ENCODE measurements at regions not wholly inside any gene's neighbourhood (a gene's known extent, or its start where the extent isn't known, plus 50 kb on each side); places are given as distances from the start of the nearest gene placed in this dataset.

DNA sequence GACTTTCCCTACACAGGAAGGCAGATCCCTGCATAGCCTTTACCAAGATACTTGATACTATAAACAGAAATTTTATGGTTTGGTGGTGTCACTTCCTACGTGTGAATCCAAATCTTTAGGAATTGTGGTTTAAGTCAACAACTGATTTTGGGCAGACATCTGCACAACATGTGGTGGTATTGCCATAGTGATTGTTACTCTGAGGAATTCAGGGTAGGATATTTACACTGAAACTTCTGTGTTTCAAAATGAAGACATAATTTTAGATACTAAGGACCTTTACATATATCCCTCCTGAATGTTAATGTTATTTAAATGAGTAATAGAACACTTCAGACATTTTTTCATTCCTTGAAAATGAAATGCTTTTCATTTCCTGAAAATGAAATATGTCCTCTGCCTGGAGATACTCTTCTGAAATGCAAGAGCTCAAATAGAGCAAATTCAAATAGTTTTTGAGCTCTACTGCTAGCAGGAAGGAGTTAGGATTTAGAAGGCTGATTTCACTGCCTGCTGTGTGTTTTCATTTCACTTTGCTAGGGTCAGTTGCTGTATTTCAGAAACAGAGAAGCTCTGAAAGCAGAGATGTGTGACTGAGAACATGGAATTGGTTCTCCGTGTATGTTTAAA lies 77.2 kb downstream of the MDH1 start:
- no peak for DNase-seq (ENCODE audit: low read depth)
- no peak overlapping the region for H3K4me3 ChIP-seq (ENCODE audit: low read depth, low read length)
- TF ChIP-seq, protein P1, sequence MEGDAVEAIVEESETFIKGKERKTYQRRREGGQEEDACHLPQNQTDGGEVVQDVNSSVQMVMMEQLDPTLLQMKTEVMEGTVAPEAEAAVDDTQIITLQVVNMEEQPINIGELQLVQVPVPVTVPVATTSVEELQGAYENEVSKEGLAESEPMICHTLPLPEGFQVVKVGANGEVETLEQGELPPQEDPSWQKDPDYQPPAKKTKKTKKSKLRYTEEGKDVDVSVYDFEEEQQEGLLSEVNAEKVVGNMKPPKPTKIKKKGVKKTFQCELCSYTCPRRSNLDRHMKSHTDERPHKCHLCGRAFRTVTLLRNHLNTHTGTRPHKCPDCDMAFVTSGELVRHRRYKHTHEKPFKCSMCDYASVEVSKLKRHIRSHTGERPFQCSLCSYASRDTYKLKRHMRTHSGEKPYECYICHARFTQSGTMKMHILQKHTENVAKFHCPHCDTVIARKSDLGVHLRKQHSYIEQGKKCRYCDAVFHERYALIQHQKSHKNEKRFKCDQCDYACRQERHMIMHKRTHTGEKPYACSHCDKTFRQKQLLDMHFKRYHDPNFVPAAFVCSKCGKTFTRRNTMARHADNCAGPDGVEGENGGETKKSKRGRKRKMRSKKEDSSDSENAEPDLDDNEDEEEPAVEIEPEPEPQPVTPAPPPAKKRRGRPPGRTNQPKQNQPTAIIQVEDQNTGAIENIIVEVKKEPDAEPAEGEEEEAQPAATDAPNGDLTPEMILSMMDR (IDR thresholded peaks at IDR 0.05; ENCODE audit: insufficient read depth, low read depth, low read length, missing control alignments): no peak

DNA sequence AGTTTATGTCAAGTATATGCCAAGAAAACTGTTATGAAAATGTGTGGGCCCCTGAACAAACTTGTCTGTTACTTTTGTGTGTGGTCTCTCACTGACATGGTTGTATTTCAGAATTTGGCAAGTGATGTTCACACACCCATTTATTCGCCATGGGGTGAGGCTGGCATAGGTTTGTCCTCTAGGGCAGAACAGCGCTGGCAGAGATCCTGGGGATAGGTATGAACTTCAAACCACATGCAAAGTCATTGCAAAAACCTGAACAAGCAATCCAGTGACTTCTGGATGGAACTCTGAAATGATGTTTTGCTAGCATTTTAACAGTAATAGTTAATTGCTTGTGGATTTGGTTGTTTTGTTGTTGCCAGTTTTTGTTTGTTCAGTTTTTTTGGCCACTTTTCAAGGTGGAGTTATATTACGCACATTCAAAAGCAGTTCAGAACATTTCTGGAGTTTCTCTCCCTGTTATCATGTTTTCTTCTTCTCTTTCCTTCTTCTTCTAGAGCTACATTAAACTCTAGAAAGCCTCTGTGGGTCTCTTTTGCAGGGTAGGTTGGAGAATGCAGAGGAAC lies 78.5 kb downstream of the MDH1 start:
- TF ChIP-seq, protein P1 (IDR thresholded peaks at IDR 0.05; ENCODE audit: insufficient read depth, low read depth, low read length, missing control alignments): no peak
- no peak overlapping the region for H3K4me3 ChIP-seq (ENCODE audit: low read depth, low read length)
- no peak for DNase-seq (ENCODE audit: low read depth)

DNA sequence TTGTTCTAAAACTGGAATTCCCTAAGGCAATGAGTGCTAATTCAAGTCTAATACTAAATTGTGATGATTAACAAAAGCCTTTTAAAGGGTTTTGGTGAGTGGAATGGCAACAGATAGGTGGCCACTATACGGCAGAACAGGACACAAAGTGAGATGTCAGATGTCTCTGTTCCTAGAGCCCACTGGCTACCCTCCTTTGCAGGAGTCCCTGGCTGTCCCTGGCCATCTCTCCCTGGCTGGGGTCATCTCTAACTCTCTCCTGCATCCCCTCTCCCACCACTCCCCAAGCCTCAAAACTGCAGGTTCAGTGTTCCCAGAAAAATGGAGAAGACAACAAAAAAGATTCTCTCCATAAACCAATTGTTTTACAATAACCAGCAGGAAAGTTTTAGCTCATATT lies 79.2 kb downstream of the MDH1 start:
- H3K4me3 ChIP-seq (ENCODE audit: low read depth, low read length): no peak overlapping the region
- TF ChIP-seq, protein P1 (IDR thresholded peaks at IDR 0.05; ENCODE audit: insufficient read depth, low read depth, low read length, missing control alignments): no peak
- DNase-seq (ENCODE audit: low read depth): no peak

DNA sequence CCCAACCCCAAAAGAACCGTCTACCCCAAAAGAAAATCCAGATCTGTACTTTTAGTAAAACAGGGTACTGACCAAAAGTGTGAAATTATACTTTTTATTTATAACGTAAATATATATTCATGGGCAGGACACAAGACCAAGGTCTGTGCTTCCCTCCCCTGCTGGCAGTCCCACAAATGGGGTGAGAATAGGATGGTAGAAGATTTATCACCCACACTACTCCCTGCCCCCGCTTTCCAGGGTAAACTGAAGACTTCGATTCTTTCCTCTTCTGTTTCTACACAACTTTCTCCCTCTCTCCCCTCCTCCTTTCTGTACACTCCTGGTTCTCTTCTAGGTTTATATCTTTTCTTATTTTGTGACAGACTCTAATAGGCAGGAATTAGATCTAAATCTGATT lies 79.7 kb downstream of the MDH1 start:
- no peak for DNase-seq (ENCODE audit: low read depth)
- H3K4me3 ChIP-seq (ENCODE audit: low read depth, low read length): no peak overlapping the region
- TF ChIP-seq, protein P1 (IDR thresholded peaks at IDR 0.05; ENCODE audit: insufficient read depth, low read depth, low read length, missing control alignments): no peak

DNA sequence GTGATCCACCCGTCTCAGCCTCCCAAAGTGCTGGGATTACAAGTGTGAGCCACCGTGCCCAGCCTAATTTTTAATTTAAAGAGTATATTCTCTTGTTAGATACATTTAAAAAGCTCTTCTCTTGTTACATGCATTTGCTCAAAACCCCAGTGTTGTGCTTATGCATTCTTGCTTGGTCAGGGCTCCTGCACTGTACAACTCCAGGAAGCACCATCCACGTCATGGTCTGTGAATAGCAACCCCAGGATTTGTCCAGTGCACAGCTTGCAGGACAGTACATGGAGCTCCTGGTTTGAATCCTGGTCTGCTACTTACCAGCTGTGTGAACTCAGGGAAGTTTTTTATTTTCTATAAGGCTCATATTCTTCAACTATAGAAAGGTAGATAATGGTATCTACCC lies 80.8 kb downstream of the MDH1 start:
- no peak for DNase-seq (ENCODE audit: low read depth)
- H3K4me3 ChIP-seq (ENCODE audit: low read depth, low read length): no peak overlapping the region
- TF ChIP-seq, protein P1 (IDR thresholded peaks at IDR 0.05; ENCODE audit: insufficient read depth, low read depth, low read length, missing control alignments): no peak

DNA sequence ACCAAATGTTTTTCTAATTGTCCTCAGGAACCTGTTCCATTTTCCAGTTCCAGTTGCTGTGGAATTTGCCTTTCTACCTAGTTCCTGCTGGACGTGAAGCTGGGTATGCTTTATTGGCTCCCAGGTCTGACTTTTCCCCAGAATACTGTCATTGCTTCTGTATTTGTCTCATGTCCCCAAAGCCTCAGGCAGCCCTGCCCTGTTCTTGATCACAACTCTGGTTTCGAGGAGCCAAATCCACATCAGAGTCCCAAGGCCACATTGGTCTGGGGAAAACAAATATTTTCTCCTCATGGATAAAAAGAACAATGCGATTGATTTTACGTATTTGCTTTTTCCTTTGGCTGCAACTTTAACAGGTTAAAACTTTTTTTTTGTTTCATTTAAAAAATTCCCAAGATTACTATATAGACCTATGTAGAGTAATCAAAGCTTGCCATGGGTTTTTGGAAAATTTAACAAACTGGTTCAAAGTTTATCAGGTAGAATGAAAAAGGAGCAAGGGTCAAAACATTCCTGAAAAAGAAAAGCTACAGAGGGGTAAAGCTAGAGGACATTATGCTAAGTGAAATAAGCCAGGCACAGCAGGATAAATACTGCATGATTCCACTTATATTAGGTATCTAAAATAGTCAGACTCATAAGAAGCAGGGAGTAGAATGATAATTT lies 85.2 kb downstream of the MDH1 start:
- TF ChIP-seq, protein P1 (IDR thresholded peaks at IDR 0.05; ENCODE audit: insufficient read depth, low read depth, low read length, missing control alignments): no peak
- H3K4me3 ChIP-seq (ENCODE audit: low read depth, low read length): no peak overlapping the region
- DNase-seq (ENCODE audit: low read depth): no peak
